ENCODE measurements at regions not wholly inside any gene's neighbourhood (a gene's known extent, or its start where the extent isn't known, plus 50 kb on each side); places are given as distances from the start of the nearest gene placed in this dataset.

DNA sequence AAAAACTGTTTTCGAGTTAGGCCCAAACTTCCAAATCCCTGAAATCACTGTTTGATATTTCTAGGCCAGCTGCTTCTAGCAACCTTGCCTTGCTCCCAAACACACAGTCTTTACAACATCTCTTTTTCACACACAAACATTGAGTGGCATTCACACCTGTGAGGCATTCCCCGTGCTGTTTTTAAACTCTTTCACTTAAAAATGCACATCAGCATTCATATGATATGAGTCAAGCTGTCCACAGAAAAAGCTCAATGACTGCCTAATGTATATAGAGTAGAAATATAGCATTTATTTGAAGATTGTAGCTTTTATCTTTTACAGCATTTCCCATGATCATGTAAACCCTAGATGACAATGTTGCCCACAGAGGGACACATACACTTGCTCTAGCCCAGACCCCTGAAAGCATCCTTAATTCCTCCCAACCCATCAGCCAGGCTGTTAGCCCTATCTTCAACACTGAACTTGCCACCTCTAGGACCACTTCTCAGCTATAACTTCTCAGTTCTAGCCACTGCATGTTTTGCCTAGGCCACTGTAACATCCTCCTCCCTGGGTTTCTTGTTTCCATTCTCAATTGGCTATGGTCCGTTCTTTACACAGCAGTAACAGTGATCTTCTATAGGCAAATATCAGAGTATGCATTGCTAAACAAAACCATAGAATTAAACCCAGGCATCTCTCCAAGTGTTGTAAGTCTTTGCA lies 782.6 kb downstream of the DIPK2A start:
- no peaks in the 10 kb centered on the region for H3K27me3 ChIP-seq (ENCODE audit: control insufficient read depth, insufficient read depth, low read length)
- H3K4me3 ChIP-seq (ENCODE audit: low read depth, low read length): no peak overlapping the region
- no peak for FAIRE-seq
- no peak for TF ChIP-seq CTCF (IDR thresholded peaks at IDR 0.05; ENCODE audit: insufficient read depth, low read length, severe bottlenecking)
- no peak for DNase-seq (ENCODE audit: low read depth)
- no peaks in the 10 kb centered on the region for H3K36me3 ChIP-seq (ENCODE audit: control insufficient read depth, insufficient read depth, low read length)

- Histone ChIP-seq H3K27me3 (ENCODE audit: control insufficient read depth, insufficient read depth, low read length) (no peaks in the 10 kb centered on the region), H3K4me3 (ENCODE audit: low read depth, low read length) (no peak overlapping the region), H3K36me3 (ENCODE audit: control insufficient read depth, insufficient read depth, low read length) (no peaks in the 10 kb centered on the region)
- no peak for TF ChIP-seq CTCF (IDR thresholded peaks at IDR 0.05; ENCODE audit: insufficient read depth, low read length, severe bottlenecking)
- DNase-seq (ENCODE audit: low read depth) (no peak), FAIRE-seq (no peak)
Observed at GRCh38 chr3:144756704-144757440, 785.2 kb downstream of the DIPK2A start.

- peak; percentile 5 for DNase-seq (ENCODE audit: low read depth)
- Histone ChIP-seq H3K36me3 (ENCODE audit: control insufficient read depth, insufficient read depth, low read length) (no peaks in the 10 kb centered on the region), H3K4me3 (ENCODE audit: low read depth, low read length) (no peak overlapping the region), H3K27me3 (ENCODE audit: control insufficient read depth, insufficient read depth, low read length) (no peaks in the 10 kb centered on the region)
- TF ChIP-seq CTCF (IDR thresholded peaks at IDR 0.05; ENCODE audit: insufficient read depth, low read length, severe bottlenecking): no peak
- FAIRE-seq: no peak
Observed at GRCh38 chr3:144760831-144761230, 789.2 kb downstream of the DIPK2A start.

DNA sequence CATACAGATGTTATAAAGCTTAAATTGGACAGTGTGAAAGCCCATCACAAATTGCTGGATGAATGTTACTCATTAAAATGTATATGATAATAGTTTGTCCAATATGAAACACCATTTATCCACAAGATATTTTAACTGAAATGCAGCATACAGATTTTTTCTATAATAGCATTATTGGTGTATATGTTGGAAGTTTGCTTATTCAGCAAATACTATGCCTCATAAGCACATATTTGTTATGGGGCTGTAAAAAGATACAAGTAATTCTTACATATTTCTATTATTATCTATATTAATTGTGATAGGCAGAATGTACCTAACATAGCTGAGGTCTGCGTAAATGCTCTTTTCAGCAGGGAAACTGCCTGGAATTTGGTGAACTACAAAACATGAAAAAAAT lies 790.5 kb downstream of the DIPK2A start:
- DNase-seq (ENCODE audit: low read depth) (no peak), FAIRE-seq (no peak)
- no peaks in the 10 kb centered on the region for H3K27me3 ChIP-seq (ENCODE audit: control insufficient read depth, insufficient read depth, low read length)
- TF ChIP-seq CTCF (IDR thresholded peaks at IDR 0.05; ENCODE audit: insufficient read depth, low read length, severe bottlenecking): no peak
- H3K36me3 ChIP-seq (ENCODE audit: control insufficient read depth, insufficient read depth, low read length): no peaks in the 10 kb centered on the region
- no peak overlapping the region for H3K4me3 ChIP-seq (ENCODE audit: low read depth, low read length)

DNA sequence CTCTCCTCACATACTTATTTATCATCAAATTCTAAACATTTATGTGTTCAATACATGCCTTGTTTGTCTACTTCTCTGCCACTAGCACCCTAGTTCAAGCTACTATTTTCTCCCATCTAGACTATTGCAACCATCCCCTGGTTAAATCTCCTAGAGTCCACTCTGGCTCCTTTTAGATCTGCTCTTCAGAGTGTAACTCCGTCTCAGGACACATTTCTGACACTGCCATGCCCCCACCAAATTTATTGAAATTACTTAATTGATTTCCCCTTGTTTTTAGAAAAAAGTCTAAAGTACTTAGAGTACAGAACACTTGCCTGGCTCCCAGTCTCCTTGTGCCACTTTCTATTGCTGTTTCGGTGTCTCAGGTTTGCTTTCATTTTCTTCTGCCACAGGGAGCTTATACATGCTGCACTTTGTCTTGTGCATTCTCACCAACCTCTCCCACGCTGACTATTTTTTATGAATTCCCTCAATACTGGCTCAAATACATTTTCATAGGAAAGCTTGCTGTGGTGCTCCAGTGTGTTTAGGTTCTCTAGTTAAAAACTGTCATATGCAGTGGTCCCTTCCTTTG lies 792.3 kb downstream of the DIPK2A start:
- FAIRE-seq: no peak
- Histone ChIP-seq H3K27me3 (ENCODE audit: control insufficient read depth, insufficient read depth, low read length) (no peaks in the 10 kb centered on the region), H3K36me3 (ENCODE audit: control insufficient read depth, insufficient read depth, low read length) (no peaks in the 10 kb centered on the region), H3K4me3 (ENCODE audit: low read depth, low read length) (no peak overlapping the region)
- no peak for TF ChIP-seq CTCF (IDR thresholded peaks at IDR 0.05; ENCODE audit: insufficient read depth, low read length, severe bottlenecking)
- DNase-seq (ENCODE audit: low read depth): no peak
